ENCODE measurements at regions not wholly inside any gene's neighbourhood (a gene's known extent, or its start where the extent isn't known, plus 50 kb on each side); places are given as distances from the start of the nearest gene placed in this dataset.

DNA sequence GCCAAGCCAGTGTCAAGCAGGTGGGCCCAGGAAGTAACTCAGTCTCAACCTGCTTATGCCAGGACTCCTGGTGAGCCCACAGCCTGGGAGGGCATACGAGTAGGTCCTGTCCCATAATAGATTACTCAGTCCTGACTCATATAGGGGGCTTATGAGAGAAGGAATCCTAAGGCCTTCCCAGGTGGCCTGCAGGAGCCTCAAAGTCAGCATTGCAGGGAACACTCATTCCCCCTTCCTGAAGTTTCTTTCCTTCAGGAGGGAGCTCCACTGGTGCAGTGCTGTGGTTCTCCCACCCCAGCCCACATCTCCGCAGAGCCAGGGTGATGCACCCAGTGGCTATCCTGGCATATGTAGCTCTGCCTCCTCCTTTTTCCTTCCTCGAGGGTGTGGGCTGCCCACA, 137.3 kb downstream of the ZIC5 start:
- no peak for FAIRE-seq
- DNase-seq (ENCODE audit: insufficient read length, low spot score): no peak
- no peak for TF ChIP-seq CTCF (IDR thresholded peaks at IDR 0.05; ENCODE audit: insufficient read depth, missing control alignments)

DNA sequence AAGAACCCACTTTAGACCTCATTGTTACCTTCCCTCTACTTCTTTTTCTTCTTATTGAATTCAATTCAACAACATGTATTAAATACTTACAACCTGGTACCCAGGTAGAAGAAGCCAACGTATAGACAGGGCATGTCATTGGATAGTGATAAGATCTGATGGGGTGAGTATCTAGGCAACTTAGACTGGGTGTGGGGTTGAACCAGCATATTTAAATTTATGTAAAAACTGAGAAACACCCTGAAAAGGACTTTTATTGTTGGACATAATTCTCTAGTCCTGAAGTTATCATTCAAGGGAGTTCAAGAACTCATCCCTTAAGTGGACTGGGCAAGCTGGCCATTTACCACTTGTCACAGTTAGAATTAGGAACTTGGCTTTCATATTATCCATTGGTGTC, 139.2 kb downstream of the ZIC5 start:
- DNase-seq (ENCODE audit: insufficient read length, low spot score) (no peak), FAIRE-seq (no peak)
- no peak for TF ChIP-seq CTCF (IDR thresholded peaks at IDR 0.05; ENCODE audit: insufficient read depth, missing control alignments)

- DNase-seq (ENCODE audit: insufficient read length, low spot score) (no peak), FAIRE-seq (no peak)
- no peak for TF ChIP-seq CTCF (IDR thresholded peaks at IDR 0.05; ENCODE audit: insufficient read depth, missing control alignments)
Measured at GRCh38 chr13:99830931-99831330, 140.6 kb downstream of the ZIC5 start.

DNA sequence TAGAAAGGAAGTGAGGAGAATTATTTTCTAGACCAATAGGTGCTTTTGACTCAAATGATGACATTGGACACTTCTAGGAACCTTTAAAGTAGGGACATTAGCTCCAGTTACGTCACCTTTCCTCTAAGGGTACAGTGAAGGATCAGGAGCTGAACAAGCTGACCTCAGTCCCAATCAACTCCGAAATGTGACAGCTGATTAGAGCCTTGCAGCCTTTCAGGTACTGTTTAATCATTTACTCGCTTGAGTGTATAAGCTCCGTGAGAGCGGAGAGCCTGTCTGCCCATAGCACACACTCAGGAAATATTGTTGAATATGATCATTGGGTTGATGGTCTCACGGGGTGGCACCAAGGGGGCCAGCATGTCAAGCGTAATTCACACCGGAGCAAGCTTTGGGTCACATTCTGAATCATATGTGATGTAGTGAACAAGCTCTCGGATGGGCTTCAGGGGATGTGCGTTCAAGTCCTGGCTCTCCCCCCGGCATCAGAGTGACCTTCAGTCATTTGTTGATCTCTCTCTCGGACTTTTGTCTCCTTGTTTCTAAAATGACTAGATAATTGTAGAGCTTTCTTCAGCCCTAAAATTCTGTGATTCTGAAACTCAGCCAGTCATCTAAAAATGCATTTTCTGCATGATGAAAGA, 141.9 kb downstream of the ZIC5 start:
- no peak for DNase-seq (ENCODE audit: insufficient read length, low spot score)
- no peak for FAIRE-seq
- no peak for TF ChIP-seq CTCF (IDR thresholded peaks at IDR 0.05; ENCODE audit: insufficient read depth, missing control alignments)

GRCh38 chr13:99829161-99829560, 142.4 kb downstream of the ZIC5 start:
- DNase-seq (ENCODE audit: insufficient read length, low spot score) (no peak), FAIRE-seq (no peak)
- TF ChIP-seq CTCF (IDR thresholded peaks at IDR 0.05; ENCODE audit: insufficient read depth, missing control alignments): no peak

DNA sequence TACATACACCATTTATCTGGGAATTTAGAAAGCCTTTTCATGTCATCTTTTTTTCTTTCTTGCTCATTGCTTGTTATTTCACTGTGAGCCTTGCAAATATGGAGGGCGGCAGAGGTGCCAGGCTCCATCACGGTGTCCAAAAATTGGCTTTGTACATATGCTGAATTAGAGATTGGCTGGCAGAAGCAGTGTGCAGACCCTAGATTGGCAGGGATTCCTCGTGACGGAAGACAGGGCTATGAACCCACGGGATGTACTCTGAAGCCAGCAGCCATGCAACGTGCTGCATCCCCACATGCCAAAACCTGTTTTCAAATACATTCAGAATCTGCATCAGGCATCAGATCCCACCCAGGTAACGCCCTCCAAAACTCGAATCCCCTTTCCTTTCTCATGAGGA, 142.8 kb downstream of the ZIC5 start:
- no peak for TF ChIP-seq CTCF (IDR thresholded peaks at IDR 0.05; ENCODE audit: insufficient read depth, missing control alignments)
- FAIRE-seq: no peak
- no peak for DNase-seq (ENCODE audit: insufficient read length, low spot score)

- no peak for FAIRE-seq
- no peak for TF ChIP-seq CTCF (IDR thresholded peaks at IDR 0.05; ENCODE audit: insufficient read depth, missing control alignments)
- DNase-seq (ENCODE audit: insufficient read length, low spot score): no peak
Measured at GRCh38 chr13:99828123-99828522, 143.4 kb downstream of the ZIC5 start.
